Stimulated activated CD4-positive, alpha-beta T cell treated with anti-CD3 and anti-CD28 coated beads, Interleukin-12 subunit alpha, Interleukin-12 subunit beta, amount 100 ng/mL, for 48 hours (primary cell): ENCODE measurements at regions not wholly inside any gene's neighbourhood (a gene's known extent, or its start where the extent isn't known, plus 50 kb on each side); places are given as distances from the start of the nearest gene placed in this dataset.
"Not testable (repeated sequence)": the region's sequence is repeated elsewhere in the genome, so short reads cannot be mapped to it uniquely, and the experiment has no call there.

ENCODE experiments used
- DNase-seq, 3 donors: peaks; one replicate each; pipeline ENCODE4 v3.0.0-alpha.2; 2020; ENCODE audit warnings: low read depth in 2 of 3, low spot score in 1 of 3

DNA sequence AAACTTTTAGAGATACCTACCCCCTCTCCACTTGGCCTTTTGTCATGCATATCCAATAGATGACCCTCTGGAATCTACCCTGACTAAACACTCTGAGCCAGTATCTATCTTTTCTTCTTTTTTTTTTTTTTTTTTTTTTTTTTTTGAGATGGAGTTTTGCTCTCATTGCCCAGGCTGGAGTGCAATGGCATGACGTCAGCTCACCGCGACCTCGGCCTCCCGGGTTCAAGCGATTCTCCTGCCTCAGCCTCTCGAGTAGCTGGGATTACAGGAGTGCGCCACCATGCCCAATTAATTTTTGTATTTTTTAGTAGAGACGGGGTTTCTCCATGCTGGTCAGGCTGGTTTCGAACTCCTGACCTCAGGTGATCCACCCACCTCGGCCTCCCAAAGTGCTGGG is 50.8 kb upstream of the GRIN2B start:
- DNase-seq: not testable (repeated sequence)

DNA sequence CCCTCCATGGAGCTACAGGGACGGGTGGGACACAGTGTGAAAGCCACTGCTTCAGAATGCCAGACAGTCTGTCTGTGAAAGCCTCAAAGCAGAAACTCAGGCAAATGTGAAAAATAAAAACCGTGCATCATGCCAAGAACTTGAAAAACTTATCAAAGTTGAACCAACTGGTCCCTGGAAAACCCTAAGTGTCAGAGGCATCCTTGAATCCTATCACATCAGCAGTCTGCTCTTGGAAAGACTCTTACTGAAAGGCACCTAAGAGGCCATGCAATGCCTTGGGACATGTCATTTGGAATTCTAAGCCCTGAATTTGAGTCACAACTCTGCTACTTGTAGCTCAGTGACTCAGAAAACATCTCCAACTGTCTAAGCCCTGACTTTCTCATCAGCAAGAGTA is 62.4 kb upstream of the GRIN2B start:
- no peak for DNase-seq

DNA sequence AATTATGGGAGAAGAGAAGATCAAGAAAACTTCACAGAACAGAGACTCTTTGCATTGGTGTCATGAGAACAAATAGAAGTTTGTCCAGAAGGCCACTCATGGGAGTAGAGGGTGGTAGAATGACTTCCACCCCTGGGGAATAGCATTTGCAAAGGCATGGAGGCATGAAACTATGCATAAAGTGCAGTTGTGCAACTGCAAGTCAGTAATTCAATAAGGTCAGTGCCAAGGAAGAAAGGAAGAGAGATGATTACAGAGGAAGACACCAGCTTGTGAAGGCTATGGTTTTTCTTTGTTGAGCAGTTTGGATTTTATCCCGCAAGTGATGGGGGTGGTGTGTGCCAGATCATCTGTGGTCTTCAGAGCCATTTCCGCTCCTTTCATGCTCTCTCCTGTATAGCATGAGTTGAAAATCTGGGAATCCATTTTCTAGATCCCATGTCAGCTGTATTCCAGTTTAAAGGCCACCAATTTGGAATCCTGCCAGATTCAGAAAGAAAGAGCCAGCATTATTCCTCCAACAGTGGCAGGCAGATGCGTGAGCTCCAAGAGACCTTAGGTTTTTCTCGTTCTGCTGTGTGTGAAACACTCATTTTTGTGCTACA is 67.6 kb upstream of the GRIN2B start:
- DNase-seq: no peak

DNA sequence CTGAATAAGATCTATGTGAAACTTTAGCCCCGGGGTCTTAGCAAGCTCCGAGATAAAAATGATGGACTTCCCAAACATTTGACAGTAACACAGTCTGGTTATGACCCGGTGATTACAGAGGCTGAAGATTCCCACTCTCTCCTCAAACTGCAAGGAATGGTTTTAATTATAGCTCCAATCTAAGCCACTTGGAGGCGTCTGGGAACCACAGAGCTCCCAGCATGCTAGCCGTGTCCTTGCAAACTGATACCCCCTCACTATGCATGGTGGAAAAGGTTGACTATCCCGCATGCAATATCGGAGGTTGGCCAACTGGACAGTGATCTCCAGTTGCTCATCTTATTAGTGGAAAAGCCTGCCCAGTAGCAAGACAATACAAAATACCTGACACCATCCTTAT is 76.5 kb upstream of the GRIN2B start:
- no peak for DNase-seq

DNA sequence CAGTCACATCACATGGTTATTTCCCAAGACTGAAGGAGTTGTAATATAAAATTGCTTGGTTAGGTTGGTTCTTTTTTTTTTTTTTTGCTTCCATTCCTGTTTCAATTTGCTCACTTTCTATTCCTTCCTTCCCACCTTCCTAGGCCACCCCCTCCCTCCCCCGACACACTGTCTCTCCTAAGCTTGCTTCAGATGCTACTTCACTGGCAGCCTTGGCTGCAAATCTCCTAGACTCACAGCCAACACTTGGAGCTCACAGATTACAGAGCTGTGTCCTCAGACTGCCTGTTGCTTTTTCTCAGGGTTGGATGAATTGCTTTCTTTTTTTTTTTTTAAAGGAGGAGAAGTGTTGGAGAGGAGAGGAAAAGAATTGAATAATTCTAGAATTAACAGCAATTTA is 77.3 kb upstream of the GRIN2B start:
- DNase-seq: no peak

DNA sequence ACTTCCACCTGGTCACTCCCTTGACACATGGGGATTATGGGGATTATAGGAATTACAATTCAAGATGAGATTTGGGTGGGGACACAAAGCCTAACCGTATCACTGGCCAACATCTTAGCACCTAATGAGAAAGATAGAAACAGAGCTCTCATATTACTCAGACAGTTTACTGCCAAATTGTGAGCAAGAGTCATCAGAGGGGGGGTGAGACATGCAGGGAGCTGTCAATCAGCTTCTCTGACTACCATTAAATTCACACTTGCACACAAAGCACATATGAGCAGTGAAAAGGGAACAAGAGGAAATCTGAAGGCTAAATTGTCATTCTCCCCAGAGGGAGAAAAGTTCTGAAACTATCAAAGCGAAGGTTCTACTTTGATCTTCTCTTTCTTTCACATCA is 78.1 kb upstream of the GRIN2B start:
- no peak for DNase-seq

DNA sequence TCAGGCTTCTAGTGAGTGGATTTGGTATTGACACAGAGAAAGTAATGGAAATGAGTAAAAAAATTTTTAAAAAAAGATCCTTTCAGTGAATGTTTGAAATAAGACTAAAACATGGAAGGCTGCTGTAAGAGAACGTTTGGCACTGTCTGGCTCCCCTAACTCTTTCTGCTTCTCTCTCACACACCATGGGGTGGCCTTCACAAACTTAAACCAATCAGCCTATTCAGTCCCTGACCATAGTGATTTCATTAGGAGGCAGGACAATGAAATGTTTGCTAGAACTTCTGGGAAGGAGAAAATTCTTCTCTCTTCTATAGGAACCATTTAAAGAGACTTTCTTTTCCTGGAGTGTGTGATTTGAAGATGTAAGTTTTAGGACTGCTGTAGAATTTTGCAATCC is 84.2 kb upstream of the GRIN2B start:
- no peak for DNase-seq

DNA sequence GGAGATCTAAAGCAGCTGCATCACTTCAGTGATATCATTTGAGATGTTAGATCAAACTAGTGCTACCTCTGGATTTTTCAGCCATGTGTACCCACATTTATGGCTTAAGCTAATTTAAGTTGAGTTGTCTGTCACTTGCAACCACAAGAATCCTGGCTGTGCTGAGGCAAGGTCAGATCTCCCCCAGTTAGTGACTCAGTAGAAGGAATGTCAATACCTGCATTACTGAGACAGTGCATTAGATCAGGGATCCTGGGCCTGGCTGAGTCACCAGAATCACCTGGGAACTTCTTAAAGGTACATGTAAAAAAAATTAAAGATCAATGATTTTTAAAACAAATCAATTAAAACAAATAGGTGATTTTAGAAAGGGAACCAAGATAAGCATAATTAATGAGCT is 84.6 kb upstream of the GRIN2B start:
- no peak for DNase-seq

DNA sequence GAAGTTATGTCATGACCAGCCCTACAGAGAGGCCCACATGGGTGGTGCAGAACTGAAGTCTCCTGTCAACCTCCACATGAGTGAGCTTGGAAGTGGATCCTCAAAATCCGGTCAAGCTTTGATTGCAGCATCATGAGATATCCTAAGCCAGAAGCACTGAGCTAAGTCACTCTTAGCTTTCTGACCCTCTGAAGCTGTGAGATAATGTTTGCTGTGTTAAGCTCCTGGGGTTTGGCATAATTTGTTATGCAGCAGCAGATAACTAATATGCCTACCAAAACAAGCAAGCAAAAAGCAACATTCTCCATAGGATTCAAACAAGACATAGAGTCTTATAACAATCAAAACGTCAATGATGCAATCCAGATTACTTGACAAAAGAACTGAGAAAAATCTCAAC is 87.6 kb upstream of the GRIN2B start:
- DNase-seq: no peak

DNA sequence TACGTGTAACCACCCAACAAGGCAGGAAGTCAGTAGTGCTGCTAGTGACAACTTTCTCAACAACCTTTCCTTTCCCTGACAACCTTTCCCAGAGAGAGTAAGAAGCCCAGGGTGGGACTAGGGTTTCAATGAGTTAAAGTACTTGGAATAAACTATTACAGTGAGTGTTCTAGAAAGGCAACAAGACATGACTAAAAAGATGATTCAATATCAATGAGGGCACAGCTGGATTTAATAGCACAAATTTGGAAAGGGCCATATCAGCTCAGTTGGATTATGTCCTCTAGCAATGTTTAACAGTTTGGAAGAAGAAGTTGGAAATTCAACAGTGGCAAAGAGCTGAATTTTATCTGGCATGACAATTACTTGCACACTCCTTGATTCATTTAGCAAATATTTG is 90.4 kb upstream of the GRIN2B start:
- no peak for DNase-seq

DNA sequence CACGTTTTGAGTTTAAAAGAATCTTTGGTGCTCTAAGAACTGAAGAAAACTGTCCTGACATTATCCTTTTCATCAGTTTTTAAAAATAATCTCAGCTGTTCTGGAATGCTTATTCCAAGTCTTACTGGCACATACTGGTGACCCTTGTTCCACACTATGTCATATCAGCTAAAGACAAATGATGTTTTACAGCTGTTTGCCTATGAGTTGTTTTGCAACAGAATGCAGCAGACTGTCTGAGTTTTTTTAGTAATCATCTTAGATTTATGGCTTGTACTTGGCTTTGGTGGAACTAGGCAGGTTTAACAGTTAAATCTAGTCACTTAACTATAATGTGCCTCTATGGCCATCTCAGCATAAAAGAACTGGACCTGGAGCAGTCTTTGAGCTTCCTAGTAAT is 91.6 kb upstream of the GRIN2B start:
- no peak for DNase-seq

DNA sequence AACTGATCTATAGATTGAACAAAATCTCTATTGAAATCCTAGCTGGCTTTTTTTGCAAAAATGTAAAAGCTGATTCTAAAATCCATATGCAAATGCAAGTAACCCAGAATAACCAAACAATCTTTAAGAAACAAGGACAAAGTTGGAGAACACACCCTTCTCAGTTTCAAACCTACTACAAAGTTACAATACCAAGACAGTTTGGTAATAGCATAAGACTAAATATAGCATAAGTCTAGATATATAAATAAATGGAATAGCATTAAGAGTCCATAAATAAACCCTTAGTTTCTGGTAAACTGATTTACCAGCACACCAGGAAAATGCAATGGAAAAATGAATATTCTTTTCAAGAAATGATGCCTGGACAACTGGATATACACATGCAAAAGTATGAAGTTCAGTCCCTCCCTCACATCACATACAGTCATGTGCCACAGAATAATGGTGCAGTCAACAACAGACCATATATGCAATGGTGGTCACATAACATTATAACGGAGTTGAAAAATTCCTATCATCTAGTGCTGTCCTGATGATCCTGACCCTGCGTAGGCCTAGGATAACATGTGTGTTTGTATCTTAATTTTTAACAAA is 94.5 kb upstream of the GRIN2B start:
- no peak for DNase-seq

DNA sequence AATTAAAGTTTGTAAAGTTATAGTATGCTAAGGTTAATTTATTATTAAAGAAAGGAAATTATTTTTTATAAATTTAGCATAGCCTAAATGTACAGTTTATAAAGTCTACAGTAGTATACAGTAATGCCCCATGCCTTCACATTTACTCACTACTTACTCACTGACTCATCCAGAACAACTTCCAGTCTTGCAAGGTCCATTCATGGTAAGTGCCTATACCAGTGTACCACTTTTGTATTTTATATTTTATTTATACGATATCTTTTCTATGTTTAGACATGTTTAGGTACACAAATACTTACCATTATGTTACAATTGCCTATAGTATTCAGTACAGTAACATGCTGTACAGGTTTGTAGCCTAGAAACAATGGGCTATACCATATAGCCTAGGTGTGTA is 95.1 kb upstream of the GRIN2B start:
- no peak for DNase-seq

DNA sequence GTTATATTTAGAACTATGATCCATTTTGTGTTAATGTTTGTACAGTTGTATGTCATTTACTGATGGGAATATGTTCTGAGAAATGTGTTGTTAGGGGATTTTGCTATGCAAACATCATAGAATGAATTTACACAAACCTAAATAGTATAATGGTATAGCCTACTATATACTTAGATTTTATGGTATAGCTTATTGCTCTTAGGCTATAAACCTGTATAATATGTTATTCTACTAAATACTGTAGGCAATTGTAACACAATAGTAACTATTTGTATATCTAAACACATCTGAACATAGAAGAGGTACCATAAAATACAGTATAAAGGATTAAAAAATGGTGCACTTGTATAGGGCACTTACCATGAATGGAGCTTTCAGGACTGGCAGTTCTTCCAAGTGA is 105.4 kb upstream of the GRIN2B start:
- no peak for DNase-seq

DNA sequence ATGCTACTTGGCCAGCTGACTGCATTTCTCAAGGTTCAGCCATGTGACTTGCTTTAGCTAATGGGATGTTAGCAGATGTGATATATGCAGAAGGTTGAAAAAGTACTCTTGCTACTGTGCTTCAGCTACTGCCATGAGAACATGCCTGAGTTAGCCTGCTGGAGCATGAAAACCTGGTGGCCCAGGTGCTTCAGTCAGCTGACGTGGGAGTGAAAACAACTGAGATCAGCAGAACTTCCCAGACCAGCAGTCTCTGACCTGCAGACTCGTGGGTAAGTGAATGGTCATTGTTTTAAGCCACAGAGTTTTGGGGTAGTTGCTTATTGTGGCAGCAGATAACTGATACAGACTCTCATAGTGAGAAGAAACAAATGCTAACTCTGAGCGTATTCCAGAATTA is 118.6 kb upstream of the GRIN2B start:
- DNase-seq: no peak

DNA sequence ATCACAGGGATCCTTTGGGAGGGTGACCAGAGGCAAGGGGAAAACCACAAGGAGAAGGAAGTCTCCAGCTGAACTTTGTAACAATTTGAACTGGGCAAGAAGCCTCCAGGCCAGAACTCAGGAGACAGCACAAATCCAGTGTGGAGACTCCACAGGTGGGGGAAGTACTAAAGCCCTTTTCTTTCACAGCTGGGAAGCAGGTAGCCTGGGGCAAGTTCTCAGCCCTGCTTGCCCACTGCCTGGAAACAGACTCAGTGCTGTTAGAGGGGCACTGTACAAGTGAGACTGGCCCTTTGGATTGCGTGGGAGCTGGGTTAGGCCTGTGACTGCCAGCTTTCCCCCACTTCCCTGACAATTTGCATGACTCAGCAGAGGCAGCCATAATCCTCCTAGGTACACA is 120.2 kb upstream of the GRIN2B start:
- not testable (repeated sequence) for DNase-seq

DNA sequence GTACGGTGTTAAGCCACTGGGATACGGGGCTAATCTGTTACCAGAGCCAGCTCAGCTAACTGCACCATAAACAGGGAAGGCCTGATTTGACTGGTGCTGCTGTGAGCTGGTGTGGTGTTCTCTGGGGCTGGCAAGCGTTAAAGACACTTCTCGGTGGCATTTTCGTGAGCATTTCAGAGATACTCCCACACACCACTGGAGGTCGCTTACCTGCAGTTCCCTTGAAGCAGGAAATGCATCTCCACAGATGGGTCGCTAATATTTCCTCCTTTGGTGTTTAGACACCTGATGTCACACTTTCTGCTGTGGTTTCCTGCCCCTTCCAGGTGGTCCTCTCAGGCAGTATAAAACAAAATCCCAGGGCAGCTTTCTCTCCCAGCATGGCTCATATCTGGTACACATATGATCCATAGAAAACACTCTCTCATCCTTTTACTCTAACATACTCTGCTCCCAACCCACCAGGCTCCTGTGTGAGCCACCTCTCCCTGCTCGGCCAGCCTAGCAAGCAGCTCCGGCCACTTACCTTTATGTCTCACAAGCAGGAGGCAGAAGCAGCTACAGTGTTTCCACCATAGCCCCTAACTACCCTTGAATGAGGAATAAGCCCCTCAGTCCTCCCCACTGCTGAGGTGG is 129.9 kb upstream of the GRIN2B start:
- DNase-seq: no peak

DNA sequence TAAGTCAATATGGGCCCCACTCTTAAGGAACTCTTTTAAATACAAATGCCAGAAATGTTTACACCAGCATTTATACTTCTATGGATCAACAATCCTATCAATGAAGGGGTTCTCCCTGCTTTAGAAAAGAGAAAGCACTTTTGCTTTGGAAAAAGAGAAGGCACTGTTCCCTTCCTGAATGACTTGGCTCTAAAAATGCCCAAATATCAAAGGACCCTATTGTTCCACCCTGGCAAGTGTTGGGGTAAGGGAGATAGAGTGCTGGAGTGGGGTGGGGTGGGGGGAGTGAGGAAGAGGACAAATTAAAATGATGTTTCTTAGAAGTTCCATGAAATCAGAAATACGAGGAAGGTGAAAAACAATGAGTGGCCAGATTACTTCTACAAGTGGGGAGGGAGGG is 131.6 kb upstream of the GRIN2B start:
- DNase-seq: no peak

DNA sequence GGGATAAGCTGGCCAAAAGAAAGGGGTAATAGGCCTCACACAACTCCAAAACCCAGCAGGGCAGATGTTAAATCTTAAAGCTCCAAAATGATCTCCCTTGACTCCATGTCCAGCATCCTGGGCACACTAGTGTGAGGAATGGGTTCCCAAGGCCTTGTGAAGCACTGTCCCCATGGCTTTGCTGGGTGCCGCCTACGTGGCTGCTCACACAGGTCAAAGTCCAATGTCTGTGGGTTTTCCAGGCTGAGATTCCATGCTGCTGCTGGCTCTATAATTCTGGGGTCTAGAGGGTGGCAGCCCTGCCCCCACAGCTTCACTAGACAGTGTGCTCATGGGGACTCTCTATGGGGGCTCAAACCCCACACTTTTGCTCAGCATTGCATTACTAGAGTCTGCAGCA is 145.3 kb upstream of the GRIN2B start:
- no peak for DNase-seq

DNA sequence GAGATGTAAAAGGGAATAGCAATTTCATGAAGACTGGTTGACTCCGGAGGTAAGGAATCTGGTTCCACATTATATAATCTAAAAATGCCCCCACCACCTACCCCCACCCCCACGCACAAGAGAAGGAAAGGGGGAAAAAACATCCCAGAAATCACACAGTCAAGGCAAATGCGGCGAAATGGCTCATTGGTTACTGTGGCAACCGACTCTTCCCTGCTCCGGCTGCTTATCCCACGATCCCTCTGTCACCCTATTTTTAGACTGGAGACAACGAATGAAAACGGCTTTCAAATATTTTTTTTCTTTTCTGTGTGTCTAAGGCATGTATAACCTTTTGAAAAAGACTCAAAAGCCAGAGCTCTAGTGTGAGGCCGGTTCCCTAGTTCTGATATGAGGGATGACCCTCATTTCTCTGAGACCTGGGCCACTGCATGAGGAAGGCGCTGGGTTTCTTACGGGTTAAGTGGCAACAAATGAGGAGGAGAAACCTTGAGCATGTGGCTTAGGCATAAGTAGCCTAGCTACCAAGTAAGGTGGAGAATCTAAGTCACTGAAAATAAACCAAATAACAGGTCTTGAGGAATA is 148.3 kb upstream of the GRIN2B start:
- DNase-seq: no peak

DNA sequence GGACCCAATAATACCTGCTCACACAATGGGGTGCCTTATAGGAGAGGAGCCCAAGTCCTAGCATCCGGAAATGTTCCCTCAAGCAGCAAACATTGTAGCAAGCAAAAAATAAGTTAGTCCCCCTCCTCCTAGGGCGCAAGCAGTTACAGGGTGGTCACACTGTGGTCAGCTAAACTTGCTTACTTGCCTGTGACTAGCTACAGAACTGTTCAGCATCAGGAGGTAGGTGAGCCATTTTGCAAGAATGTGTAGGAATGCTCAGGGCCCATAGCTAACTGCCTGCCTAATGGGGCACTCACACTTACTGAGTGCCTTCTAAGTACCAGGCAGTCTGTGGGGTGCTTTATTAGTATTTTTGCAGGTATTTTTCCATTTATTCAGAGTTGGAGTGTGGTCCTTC is 154.6 kb upstream of the GRIN2B start:
- DNase-seq: no peak

DNA sequence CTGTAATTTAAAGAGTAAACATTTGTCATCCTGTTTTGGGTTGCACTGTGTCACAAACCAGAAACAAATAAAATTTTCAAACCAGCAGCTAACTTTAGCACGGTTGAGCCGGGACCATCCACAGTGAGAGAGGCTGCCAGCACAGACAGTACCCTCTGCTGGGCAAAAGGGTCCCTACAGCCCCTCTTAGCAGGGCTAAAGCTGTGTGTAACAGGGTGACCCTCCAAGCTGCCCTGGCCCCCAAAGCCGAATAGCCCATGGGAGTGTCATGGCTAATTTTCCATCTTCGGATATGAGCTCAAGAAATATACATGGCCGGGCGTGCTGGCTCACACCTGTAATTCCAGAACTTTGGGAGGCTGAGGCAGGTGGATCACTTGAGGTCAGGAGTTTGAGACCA is 157.1 kb upstream of the GRIN2B start:
- DNase-seq: no peak
